ENCODE measurements at regions not wholly inside any gene's neighbourhood (a gene's known extent, or its start where the extent isn't known, plus 50 kb on each side); places are given as distances from the start of the nearest gene placed in this dataset.

DNA sequence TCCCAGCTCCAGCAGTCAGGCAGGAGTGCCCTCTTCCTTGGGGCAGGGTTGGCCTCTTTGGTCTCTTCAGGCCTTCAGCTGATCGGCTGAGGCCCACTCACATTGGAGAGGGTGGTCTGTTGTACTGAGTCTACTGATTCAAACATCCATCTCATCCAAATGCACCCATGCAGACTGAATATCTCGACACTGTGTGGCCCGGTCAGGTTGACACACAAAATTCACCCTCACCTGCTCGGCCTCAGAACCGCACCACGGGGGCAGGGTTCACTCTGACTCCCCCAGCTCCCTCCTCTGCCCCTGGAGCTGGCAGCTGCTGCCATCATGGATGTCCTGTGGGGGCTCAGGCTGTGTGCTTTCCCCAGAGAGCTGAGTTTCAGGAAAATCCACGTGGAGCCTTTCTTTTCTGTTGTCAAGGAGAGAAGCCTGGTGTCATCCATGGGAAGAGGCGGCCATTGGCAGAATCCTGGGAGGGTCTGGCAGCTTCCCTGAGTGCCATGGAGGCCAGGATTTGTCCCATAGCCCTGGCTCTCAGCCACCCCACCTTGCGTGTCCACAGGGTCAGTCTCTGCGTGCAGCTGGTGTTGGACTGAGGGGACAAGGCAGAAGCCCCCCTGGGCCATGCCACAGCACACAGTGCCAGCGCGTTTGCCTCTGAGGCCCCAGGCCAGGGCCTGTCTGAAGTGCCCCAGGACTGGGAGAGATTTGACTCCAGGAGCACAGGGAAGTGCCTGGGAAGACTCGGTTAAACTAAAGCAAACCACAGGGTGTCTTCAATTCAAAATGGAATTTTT lies 114.1 kb downstream of the ERMARD start:
- TF ChIP-seq, protein P1, sequence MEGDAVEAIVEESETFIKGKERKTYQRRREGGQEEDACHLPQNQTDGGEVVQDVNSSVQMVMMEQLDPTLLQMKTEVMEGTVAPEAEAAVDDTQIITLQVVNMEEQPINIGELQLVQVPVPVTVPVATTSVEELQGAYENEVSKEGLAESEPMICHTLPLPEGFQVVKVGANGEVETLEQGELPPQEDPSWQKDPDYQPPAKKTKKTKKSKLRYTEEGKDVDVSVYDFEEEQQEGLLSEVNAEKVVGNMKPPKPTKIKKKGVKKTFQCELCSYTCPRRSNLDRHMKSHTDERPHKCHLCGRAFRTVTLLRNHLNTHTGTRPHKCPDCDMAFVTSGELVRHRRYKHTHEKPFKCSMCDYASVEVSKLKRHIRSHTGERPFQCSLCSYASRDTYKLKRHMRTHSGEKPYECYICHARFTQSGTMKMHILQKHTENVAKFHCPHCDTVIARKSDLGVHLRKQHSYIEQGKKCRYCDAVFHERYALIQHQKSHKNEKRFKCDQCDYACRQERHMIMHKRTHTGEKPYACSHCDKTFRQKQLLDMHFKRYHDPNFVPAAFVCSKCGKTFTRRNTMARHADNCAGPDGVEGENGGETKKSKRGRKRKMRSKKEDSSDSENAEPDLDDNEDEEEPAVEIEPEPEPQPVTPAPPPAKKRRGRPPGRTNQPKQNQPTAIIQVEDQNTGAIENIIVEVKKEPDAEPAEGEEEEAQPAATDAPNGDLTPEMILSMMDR (IDR thresholded peaks at IDR 0.05): no peak
- TF ChIP-seq POLR2A (IDR thresholded peaks at IDR 0.05): no peak
